ENCODE measurements at regions not wholly inside any gene's neighbourhood (a gene's known extent, or its start where the extent isn't known, plus 50 kb on each side); places are given as distances from the start of the nearest gene placed in this dataset.
"Not testable (repeated sequence)": the region's sequence is repeated elsewhere in the genome, so short reads cannot be mapped to it uniquely, and the experiment has no call there.

DNA sequence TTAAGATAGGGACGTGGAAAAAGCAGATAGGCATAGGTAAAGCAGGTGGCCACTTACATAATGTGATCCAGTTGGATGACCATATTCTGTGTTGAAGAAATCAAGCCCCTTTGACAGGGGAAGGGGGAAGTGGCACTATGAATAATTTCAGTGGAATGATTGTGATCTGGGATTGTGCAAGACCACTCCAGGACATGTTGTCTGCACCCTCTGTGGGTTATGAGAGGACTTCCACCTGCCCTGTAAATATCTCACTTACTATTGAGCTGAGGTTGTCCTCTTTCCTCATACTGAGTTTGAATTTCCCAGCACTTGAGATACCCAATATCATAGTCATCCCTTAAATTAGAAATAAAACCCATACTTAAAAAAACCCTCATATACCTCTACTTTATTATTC lies 220.7 kb downstream of the IRS1 start:
- no peak for DNase-seq (ENCODE audit: low spot score)

DNA sequence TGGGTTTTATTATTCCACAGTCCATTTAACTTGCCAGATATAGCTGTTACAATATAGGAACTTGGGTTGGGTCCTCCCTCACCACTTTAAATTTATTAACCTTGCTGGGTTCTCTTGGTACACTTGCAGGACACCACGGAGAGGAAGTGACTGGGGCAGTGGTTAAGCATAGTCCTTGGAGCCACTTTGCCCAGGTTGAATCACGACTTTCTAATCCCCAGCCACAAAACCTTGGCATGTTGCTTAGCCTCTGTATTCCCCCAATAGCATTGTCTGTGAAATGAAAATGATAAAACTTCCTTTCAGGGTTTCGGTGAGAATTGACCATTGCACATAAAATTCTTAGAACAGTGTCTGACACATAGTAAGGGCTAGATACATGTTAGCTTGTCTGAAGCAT lies 221.2 kb downstream of the IRS1 start:
- no peak for DNase-seq (ENCODE audit: low spot score)

DNA sequence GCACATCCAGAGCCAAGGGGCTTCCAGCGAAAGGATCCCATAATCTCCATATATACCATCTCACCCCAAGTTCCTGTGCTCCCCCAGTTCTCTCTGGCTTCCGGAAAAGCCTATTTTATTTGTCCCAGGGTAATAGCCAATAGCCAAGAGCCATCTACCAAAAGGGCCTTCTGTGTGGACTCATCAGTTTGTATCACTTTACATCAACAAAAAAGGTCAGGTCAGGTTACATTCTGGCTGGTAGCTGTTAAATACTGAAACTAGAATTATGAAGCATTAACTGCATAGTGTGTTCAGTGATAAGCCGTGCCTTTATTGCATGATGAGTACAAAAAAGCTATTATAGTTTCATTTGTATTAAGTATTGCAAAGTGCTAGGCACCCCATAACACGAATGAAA lies 223.7 kb downstream of the IRS1 start:
- DNase-seq (ENCODE audit: low spot score), result no peak

DNA sequence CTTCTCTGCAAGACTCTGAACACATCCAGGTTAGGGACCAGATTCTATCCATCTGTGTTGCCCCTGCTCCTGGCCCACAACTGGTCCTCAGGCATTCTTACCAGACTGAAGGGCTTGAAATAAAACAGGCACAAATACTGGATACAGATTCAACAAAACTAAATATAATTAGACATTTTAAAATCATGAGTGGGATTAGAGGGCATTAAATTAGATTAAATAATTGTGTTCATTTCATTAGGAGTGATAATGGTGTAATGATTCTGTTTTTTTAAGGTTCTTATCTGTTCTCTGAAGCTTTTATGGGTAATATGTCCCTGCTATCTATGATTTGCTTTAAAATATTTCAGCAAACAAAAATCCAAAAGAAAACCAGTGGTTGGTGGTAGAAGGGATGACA lies 226.5 kb downstream of the IRS1 start:
- no peak for DNase-seq (ENCODE audit: low spot score)

DNA sequence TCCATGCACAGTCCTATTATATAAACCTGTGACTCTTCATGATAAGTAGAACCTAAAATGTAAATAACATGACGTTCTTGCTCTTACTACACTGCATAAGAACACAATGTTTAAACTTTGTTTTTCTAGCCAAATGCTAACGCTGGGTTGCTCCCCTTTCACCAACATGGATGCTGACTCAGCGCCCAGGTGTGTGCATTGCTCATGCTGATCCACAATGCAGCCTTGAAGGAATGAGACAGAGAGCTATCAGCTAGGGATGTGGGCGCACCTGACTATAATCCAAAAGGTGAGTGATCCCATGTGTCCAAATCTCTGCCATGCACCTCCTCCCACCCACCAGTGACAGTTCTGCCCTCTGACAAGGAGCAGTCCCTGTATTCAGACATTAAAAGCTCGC lies 235.0 kb downstream of the IRS1 start:
- DNase-seq (ENCODE audit: low spot score), result no peak

DNA sequence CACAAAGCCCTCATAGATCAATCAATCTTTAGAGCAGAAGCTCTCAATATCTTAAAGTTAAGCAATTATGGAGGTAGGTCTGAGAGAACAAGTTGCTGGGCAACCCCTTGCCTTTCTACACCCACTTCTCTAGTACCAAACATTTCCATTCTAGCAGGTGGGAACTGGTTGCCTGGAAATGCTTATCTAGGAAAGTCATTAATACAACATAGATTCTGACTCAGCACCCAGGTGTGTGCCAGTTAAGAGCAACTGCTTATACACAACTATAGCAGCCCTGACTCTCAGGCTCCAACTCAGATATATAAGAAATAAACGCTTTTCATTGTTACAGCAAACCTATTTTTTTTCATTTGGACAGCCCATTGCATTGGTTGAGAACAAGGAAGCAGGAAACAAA lies 237.7 kb downstream of the IRS1 start:
- no peak for DNase-seq (ENCODE audit: low spot score)

DNA sequence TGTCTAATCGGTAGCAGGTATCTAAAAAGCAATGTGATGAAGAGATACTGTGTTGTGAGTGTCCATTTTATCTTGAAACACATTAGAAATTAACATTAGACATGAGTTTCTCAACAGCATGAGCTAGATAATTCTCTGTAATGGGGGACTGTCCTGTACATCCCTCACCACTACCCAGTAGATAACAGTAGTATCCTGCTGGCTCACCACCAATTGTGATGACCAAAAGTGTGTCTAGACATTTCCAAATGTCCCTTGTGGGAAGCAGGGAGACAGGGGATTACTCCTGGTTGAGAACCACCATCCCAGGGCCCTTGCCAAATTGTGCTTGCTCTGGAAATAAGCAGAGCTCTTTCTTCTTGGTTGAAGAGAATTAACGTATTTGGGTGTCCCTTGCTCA lies 239.3 kb downstream of the IRS1 start:
- no peak for DNase-seq (ENCODE audit: low spot score)

DNA sequence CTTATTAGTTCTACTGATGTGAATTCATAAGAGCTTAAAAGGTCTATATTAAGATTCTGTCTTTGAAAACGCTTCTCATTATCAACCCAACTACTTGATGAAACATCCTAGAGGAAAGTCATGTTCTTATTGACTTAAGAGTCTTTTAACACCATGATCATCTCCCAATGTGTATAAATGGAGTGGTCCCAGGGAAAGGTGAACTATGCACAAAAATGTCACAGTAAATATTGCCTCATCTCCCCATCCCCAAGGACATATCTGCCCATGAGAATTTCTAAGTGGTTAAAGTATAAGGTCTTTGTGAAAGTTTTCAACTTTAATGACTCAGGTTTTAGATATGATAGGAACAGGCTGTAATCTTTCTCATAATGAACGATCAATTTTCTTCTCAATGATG lies 240.1 kb downstream of the IRS1 start:
- DNase-seq (ENCODE audit: low spot score), result no peak

DNA sequence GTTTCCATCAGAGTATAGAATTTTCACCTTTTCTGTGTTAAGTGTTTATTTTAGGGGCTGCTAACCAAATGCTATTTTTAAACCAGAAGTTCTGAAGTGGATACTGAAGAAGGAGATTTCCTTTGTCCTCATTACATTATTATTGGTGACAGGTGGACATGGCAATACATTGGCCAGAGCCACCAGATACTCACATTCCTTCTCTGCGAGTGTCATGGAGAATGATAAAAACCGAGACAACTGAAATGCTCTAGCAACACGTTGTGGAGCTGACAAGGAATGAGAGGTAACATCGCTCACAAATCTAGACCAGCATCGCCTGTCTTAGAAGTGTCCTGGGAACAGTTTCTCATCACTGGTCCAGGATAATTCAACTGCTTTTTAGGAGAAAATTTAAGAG lies 241.2 kb downstream of the IRS1 start:
- no peak for DNase-seq (ENCODE audit: low spot score)

DNA sequence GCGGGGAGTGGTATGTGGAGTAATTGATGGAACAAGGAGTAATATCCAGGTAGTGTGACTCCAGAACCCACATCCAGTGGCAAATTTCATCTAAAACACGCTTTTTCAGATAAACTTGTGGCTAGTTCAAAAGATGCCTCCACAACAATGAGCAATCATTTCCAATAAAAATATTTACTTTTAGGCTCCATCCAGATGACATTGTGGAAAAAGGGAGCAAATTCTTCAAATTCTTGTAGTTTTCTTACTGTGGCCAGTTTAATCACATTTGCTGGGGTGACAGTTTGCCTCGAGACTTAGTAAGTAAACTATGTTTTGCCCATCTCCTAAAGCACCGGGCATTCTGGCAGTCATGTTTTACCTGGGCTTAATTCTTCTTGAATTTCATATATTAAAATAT lies 243.6 kb downstream of the IRS1 start:
- no peak for DNase-seq (ENCODE audit: low spot score)

DNA sequence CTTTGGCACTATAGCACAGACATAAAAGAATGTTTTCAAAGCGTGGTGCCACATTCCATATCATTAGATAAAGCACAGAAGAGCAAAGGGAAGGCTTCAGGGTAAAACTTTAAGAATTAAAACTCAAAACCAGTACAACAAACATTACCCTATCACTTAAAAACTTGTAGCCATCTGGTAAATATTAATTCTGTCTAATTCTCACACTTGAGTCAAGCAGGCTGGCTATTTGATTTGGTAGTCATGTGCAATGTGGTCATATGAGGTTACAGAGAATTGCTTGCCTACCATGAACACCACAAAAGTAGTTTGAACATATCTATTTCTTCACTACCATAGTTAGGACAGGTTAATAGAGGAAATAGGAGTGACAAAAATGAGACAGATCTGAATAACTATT lies 244.9 kb downstream of the IRS1 start:
- peak; percentile 8 for DNase-seq (ENCODE audit: low spot score)

DNA sequence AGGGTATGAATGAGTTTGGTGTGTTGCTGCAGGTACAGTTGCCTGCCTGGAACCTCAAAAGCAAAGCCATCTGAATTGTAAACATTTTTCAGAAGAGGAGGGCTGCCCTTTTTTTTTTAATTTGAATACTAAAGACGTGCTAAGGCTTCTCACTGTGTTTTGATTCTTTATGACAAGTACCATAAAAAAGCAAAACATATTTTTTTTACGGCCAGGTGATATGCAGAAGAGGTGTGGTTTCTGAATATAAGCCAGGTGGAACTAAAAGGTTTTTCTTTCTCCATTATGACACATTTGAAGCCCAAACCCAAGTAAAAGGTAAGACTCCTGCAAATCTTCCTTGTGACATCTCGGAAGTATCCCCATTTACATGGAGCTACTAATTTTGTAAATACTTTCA lies 246.3 kb downstream of the IRS1 start:
- DNase-seq (ENCODE audit: low spot score), result no peak

DNA sequence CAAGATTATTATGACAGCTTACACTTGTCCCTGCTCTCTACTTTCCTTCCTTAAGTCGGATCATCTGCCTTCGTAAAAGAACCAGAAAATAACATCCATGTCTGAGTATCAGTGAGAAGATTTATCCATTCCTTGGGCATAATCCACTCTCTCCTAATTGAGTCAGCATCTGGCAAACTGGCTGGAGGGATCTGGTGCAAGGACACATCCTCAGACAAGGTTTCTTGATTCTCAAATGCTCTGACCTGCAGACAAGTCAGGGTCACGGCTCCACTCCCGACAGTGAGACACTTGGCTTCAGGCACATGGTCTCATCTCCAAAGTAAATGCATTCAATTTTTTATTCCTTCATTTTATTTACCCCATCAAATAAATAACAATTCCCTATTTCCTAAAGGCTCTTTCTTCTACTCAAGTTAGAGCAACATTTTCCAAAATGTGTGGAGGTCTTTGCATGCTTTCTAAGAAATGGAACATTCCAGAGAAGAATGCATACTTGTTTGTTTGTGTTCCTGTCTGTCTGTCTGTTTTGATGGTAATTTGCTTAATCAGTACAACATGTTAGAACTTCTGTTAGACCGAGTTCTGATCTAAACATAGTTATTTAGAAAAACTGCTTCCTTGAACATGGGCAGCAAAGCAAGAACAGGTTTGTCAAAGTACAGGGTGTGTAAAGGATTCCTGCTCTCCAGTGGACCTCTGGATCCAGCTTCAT lies 246.9 kb downstream of the IRS1 start:
- DNase-seq (ENCODE audit: low spot score), result peak; percentile 4

DNA sequence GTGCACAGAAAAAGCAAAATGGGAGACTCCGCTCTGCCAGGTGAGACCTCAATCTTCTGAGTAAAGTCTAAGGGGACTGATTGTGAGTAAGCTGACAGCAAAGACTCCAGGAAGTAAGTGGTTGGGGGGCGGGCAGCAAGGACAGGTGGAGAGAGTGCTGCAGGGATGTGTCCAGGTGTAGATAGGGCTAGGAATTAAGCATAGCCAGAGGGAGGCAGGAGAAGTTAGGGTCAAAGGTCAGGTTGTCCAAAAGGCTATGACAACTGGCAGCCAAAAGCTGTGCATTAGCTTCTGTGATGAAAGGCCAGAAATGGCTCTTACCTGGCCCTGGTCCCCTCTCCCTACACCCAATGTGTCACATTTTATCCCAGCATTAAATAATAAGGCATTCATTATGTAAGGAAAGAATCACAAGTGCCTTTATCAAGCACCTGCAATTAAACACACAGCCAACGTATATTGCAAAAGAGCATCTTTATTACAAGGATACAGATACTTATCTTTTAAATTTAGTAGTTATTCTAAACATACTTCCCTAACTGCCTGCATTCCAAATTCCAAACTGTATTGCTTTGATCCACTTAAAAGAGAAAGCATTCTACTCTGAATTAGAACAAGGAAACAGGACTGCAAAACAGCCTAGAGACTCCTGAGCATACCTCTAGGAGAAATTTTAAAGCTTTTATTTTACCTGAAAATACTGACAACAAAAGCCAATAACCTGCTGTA lies 247.9 kb downstream of the IRS1 start:
- no peak for DNase-seq (ENCODE audit: low spot score)

DNA sequence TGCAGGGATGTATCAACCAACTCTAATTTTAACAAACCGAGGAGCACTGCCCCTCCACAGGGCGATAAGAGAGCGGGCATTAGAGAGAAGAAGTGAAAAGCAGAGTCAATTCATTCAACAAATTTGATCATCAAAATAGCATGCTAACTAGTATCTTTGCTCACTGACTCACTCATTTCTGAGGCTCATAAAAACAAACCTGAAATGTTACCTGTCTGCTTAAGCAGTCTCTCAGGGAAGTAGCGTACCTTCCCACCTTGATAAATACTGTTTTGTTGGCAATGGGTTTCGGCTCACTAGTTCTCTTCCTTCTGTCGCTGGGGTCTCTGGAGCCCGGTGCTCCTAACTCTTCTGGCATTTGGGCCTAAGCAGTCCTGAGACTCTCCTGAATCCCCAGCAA lies 248.8 kb downstream of the IRS1 start:
- DNase-seq (ENCODE audit: low spot score), result no peak

DNA sequence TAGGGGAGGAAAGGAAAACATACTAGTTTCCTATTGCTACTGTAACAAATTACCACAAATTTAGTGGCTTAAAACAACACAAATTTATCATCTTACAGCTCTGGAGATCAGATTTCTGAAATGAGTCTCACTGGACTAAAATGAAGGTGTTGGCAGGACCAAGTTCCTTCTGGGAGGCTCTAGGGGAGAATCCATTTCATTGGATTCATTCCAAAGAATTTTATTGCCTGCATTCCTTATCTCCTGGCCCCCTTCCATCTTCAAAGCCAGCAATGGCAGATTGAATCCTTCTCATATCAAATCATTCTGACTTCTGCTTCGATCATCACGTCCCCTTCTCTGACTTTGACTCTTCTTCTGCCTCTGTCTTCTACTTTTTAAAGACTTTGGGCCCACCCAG lies 250.9 kb downstream of the IRS1 start:
- DNase-seq (ENCODE audit: low spot score), result no peak

DNA sequence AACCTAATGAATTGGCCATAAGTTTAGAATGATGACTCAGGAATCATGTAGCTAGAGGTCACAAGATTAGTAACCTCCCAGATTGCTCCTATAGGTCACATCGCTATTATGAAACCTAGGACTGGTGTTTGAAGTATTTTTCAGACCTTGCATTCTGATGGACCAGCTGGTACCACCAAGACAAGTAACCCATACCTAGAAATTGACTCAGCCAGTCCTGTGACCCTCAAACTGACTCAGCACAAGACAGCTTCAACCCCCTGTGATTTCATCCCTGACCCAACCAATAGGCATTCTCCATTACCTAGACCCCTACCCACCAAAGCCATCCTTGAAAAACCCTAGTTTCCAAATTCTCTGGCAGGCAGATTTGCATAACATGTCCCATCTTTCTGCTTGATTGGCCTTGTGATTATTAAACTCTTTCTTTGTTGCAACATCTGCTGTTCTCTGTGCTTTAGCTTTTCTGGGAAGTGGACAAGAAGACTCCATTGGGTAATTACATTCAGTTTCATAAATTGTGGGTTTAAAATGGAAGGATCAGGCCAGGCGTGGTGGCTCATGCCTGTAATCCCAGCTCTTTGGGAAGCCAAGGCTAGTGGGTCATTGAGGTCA lies 254.9 kb downstream of the IRS1 start:
- DNase-seq (ENCODE audit: low spot score), result no peak

DNA sequence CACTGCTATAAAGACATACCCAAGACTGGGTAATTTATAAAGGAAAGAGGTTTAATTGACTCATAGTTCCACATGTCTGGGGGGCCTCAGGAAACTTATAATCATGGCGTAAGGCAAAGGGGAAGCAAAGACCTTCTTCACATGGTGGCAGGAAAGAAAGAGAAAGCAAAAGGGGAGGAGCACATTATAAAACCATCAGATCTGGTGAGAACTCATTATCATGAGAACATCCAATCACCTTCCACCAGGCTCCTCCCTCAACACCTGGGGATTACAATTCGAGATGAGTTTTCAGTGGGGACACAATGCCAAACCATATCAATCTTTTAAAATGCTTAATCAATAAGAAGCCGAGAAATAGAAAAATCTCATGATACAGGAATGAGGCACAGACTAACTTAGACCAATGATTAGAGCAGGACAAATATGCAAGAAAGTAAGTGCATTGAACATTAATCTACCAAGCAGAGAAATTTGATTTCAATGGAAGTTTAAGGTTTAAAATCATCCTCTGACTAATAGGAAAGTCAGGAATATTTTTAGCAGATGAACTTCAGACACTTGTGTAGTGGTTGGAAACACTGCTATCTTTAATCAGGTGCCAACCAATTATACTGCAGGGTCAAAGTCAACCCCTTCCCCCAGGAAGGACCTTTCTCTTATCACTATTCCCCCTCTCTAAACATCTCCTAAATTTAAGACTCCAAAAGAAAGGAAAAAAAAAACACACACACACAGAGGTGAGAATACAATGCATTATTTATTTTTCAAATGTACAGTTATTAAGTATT lies 259.2 kb downstream of the IRS1 start:
- no peak for DNase-seq (ENCODE audit: low spot score)

DNA sequence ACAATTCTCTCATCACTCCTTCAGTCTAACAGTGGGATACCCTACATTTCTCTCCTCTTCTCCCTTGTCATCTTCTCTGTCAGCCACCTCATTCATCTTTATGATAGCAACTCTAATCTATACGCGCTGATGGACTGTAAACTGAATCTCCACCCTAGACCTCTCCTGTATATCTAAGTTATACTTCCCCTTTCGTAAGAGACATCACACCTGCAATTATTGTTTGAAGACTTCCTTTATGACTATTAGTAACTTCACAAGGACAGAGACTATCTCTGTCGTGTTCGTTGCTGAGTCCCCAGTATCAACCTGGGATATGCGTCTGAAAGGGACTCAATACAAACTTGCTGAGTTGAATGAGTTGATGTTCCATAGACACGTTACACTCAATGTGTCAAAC lies 263.2 kb downstream of the IRS1 start:
- no peak for DNase-seq (ENCODE audit: low spot score)

DNA sequence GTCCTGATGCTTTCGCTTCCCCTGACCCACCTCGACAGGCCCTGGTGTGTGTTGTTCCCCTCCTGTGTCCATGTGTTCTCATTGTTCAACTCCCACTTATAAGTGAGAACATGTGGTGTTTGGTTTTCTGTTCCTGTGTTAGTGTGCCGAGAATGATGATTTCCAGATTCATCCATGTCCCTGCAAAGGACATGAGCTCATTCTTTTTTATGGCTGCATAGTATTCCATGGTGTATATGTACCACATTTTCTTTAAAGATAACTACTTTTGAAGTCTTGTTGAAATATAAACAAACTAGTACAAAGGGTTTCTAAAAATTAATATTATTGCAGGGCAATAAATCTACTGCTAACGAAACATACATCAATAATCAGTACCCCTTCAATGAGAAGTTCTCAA lies 266.6 kb downstream of the IRS1 start:
- DNase-seq (ENCODE audit: low spot score), result not testable (repeated sequence)

DNA sequence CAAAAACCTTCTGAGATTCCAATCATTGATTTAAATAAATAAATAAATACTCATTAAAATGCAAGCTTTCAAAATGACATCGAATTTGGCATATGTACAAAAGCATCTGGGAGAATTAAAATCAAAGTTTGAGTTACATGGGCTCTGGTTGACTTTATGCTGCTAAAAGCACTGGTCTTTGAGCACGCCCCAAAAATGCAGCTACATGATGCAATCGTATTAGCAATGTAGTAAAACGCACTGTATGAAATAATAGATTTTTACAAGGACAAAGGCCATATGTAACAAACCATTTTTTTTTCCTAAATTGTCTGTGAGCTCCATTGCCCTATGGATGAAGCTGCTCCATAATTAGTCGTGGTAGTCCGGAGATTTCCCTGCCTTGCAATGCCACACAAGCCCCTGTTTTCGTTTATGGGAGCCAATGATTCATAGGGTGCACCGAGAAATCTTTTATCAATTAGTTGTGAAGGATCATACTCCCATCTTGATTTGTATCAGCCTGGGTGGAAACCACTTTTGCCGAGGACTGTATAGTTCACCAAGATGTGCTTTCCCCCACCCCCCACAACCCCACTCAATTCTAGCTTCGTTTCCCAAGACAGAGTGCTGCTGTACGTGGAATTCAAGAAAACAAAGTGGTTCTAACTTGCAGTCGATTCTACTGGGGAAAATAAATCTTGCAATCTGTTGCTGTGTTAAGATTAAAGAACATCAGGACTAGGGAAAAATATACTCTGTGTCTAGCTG lies 268.4 kb downstream of the IRS1 start:
- DNase-seq (ENCODE audit: low spot score), result no peak

DNA sequence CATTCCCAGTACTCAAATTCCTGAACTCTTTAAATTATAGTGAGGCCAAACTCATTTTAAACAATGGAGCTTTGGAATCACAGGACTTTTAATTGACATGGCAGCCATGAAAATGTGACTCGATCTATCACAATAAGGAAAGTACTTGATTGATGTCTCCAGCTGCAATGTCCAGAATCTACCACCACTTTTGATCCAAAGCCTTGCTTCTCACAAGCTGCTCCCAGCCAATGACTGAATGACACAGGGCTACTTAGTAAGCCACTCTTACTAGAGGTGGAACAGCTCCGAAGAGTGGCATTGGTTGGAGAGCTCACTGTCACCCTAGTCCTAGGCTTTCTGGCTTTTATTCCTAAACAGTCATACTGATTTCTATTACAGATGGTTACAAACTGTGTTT lies 270.1 kb downstream of the IRS1 start:
- DNase-seq (ENCODE audit: low spot score), result no peak

Measured in AG08395 (cell line).